Body of pancreas (tissue), 4 donors: ENCODE measurements at regions not wholly inside any gene's neighbourhood (a gene's known extent, or its start where the extent isn't known, plus 50 kb on each side); places are given as distances from the start of the nearest gene placed in this dataset.

ENCODE experiments used
- POLR2A ChIP-seq, 3 donors: fragments of 450-650 bp; IDR thresholded peaks; one replicate each; pipeline ENCODE4 v1.6.1; 2016; ENCODE audit warnings: antibody characterized with exemption in 3 of 3, mild to moderate bottlenecking in 2 of 3
- TF ChIP-seq, protein P1 (sequence below), 7 experiments: fragments of 450-650 bp in 4 of 7; fragments of 200-600 bp in 3 of 7; sonication (generic) in 3 of 7; IDR thresholded peaks; one replicate each; pipeline ENCODE4 v1.5.1; 2016 to 2019; ENCODE audit warnings: antibody characterized with exemption in 7 of 7

DNA sequence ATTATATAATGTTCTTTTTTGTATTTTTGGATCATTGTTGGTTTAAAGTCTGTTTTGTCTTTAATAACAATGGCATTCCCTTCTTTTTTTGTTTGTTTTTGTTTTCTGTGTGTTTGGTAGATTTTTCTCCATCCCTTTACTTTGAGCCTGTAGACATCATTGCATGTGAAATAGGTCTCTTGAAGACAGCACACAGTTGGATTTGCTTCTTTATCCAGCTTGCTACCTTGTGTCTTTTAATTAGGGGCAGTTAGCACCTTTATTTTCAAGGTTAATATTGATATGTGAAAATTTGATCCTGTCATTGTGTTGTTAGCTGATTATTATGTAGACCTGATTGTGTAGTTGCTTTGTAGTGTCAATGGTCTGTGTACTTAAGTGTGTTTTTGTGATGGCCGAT is 235.7 kb downstream of the KCNJ3 start:
- TF ChIP-seq, protein P1, sequence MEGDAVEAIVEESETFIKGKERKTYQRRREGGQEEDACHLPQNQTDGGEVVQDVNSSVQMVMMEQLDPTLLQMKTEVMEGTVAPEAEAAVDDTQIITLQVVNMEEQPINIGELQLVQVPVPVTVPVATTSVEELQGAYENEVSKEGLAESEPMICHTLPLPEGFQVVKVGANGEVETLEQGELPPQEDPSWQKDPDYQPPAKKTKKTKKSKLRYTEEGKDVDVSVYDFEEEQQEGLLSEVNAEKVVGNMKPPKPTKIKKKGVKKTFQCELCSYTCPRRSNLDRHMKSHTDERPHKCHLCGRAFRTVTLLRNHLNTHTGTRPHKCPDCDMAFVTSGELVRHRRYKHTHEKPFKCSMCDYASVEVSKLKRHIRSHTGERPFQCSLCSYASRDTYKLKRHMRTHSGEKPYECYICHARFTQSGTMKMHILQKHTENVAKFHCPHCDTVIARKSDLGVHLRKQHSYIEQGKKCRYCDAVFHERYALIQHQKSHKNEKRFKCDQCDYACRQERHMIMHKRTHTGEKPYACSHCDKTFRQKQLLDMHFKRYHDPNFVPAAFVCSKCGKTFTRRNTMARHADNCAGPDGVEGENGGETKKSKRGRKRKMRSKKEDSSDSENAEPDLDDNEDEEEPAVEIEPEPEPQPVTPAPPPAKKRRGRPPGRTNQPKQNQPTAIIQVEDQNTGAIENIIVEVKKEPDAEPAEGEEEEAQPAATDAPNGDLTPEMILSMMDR (IDR thresholded peaks at IDR 0.05): no peak
- TF ChIP-seq POLR2A (IDR thresholded peaks at IDR 0.05): no peak
